PC-9 (cell line): ENCODE measurements at regions not wholly inside any gene's neighbourhood (a gene's known extent, or its start where the extent isn't known, plus 50 kb on each side); places are given as distances from the start of the nearest gene placed in this dataset.

Source experiments
- BruUV-seq: library from RNA; stranded (reverse); fragments of 400-500 nt; replicated peaks from 2 replicates; lab custom pipeline; 2021; lab: Mats Ljungman, UMichigan
- CTCF ChIA-PET: fragments of 300-600 bp; sonication (Branson Sonifier 250); formaldehyde crosslinking; loops from one replicate; lab custom pipeline; 2022; ENCODE audit warnings: antibody characterized with exemption; lab: Charles Lee
- POLR2A ChIA-PET: fragments of 300-600 bp; sonication (Branson Sonifier 250); formaldehyde crosslinking; loops from one replicate; lab custom pipeline; 2022; ENCODE audit warnings: antibody characterized with exemption; ENCODE audit not compliant: unreplicated experiment; lab: Charles Lee
- DNase-seq, 2 experiments: peaks; one replicate each; pipeline versions ENCODE4 v3.0.0 to v3.0.0-alpha.2; 2015 to 2022; ENCODE audit warnings: mixed read lengths in 1 of 2
- H2AFZ ChIP-seq: fragments of 200-600 bp; sonication (generic); 2 replicates; pipeline ENCODE4 v1.8.1; 2017; ENCODE audit warnings: antibody characterized with exemption
- H3F3A ChIP-seq: fragments of 200-600 bp; sonication (generic); 2 replicates; pipeline ENCODE4 v1.8.1; 2017; ENCODE audit warnings: antibody characterized with exemption, mild to moderate bottlenecking, low read depth; ENCODE audit not compliant: insufficient read depth
- H3K27ac ChIP-seq: fragments of 200-600 bp; sonication (generic); 2 replicates; pipeline ENCODE4 v1.6.1; 2016; ENCODE audit warnings: mixed run types
- H3K27me3 ChIP-seq: fragments of 200-600 bp; sonication (generic); 2 replicates; pipeline ENCODE4 v1.6.1; 2016; ENCODE audit warnings: low read depth, mixed run types; ENCODE audit not compliant: insufficient read depth
- H3K36me3 ChIP-seq: fragments of 200-600 bp; sonication (generic); 2 replicates; pipeline ENCODE4 v1.6.1; 2016; ENCODE audit warnings: low read depth, mixed run types
- H3K4me1 ChIP-seq: fragments of 200-600 bp; sonication (generic); replicated peaks from 2 replicates; pipeline ENCODE4 v1.6.1; 2016; ENCODE audit warnings: mixed run types; ENCODE audit not compliant: insufficient read depth
- H3K4me2 ChIP-seq: fragments of 200-600 bp; sonication (generic); 2 replicates; pipeline ENCODE4 v1.6.1; 2017; ENCODE audit warnings: mixed run types
- H3K4me3 ChIP-seq: fragments of 200-600 bp; sonication (generic); 2 replicates; pipeline ENCODE4 v1.6.1; 2016; ENCODE audit warnings: mixed run types
- H3K79me2 ChIP-seq: fragments of 200-600 bp; sonication (generic); 2 replicates; pipeline ENCODE4 v1.6.1; 2017; ENCODE audit warnings: low read depth, mixed run types
- H3K9me2 ChIP-seq: fragments of 200-600 bp; sonication (generic); 2 replicates; pipeline ENCODE4 v1.8.1; 2017; ENCODE audit warnings: mild to moderate bottlenecking; ENCODE audit not compliant: insufficient read depth
- H3K9me3 ChIP-seq: fragments of 200-600 bp; sonication (generic); 2 replicates; pipeline ENCODE4 v1.8.1; 2016; ENCODE audit warnings: low read depth; ENCODE audit not compliant: insufficient read depth
- H4K20me1 ChIP-seq: fragments of 200-600 bp; sonication (generic); 2 replicates; pipeline ENCODE4 v1.8.1; 2017; ENCODE audit not compliant: insufficient read depth
- CTCF ChIP-seq: fragments of 200-600 bp; sonication (generic); conservative IDR thresholded peaks from 2 replicates; pipeline ENCODE4 v1.6.1; 2017; ENCODE audit warnings: mixed run types, antibody characterized with exemption, mild to moderate bottlenecking, moderate library complexity
- EZH2 ChIP-seq: fragments of 200-600 bp; sonication (generic); IDR thresholded peaks from 2 replicates; pipeline ENCODE4 v1.8.0; 2017; ENCODE audit warnings: antibody characterized with exemption, low read depth
- intact Hi-C: fragments of 100-400 bp; cut with micrococcal nuclease; formaldehyde crosslinking; loops from one replicate; pipeline ENCODE4 v1.10.0; 2022; ENCODE audit not compliant: unreplicated experiment

- Histone ChIP-seq H3K27me3 (no peaks in the 10 kb centered on the region), H3K79me2 (no peaks in the 10 kb centered on the region), H3F3A (no peaks in the 10 kb centered on the region; the same call in 1 of the 2 replicates), H3K9me3 (no peaks in the 10 kb centered on the region), H3K4me2 (no peak overlapping the region), H3K9me2 (no peaks in the 10 kb centered on the region), H3K36me3 (no peaks in the 10 kb centered on the region), H3K4me3 (no peak overlapping the region), H4K20me1 (no peaks in the 10 kb centered on the region), H2AFZ (no peak overlapping the region), H3K4me1 (peaks cover 12% of the 10 kb centered on the region), H3K27ac (no peak overlapping the region)
- no TSS peak for BruUV-seq
- TF ChIP-seq CTCF, result no peak
- TF ChIP-seq EZH2, result no peak
- no peak for DNase-seq
- ChIA-PET POLR2A (interaction anchor here (0.7 kb wide), 1 partner anchor 1024 kb away, joined by 3 read pairs; no protein-coding TSS in a partner anchor), CTCF (no interaction called here)
- intact Hi-C loops, result no loop called here
These were observed 173.0 kb upstream of the TET2 start for GRCh38 chr4:104973708-104974107.

- TF ChIP-seq CTCF, result no peak
- TF ChIP-seq EZH2, result no peak
- BruUV-seq, result no TSS peak
- Histone ChIP-seq H3K4me1 (peaks cover 12% of the 10 kb centered on the region), H4K20me1 (no peaks in the 10 kb centered on the region), H3K79me2 (no peaks in the 10 kb centered on the region), H3F3A (no peaks in the 10 kb centered on the region; the same call in 1 of the 2 replicates), H3K27ac (no peak overlapping the region), H3K4me2 (no peak overlapping the region), H3K4me3 (no peak overlapping the region), H3K9me2 (no peaks in the 10 kb centered on the region), H3K27me3 (no peaks in the 10 kb centered on the region), H2AFZ (no peak overlapping the region), H3K36me3 (no peaks in the 10 kb centered on the region), H3K9me3 (no peaks in the 10 kb centered on the region)
- CTCF ChIA-PET, result no interaction called here
- no peak for DNase-seq
- POLR2A ChIA-PET, result no interaction called here
- intact Hi-C loops, result no loop called here
These were observed 171.1 kb upstream of the TET2 start for GRCh38 chr4:104975617-104976016.

- POLR2A ChIA-PET, result no interaction called here
- no TSS peak for BruUV-seq
- H3K79me2 ChIP-seq, result no peaks in the 10 kb centered on the region
- H4K20me1 ChIP-seq, result no peaks in the 10 kb centered on the region
- CTCF ChIA-PET, result no interaction called here
- no peak overlapping the region for H3K27ac ChIP-seq
- no peak for DNase-seq
- peaks cover 8% of the 10 kb centered on the region for H3K4me1 ChIP-seq
- no peak overlapping the region for H2AFZ ChIP-seq
- H3K36me3 ChIP-seq, result no peaks in the 10 kb centered on the region
- H3K9me3 ChIP-seq, result no peaks in the 10 kb centered on the region
- no peak overlapping the region for H3K4me2 ChIP-seq
- intact Hi-C loops, result no loop called here
- no peak overlapping the region for H3K4me3 ChIP-seq
- H3K27me3 ChIP-seq, result no peaks in the 10 kb centered on the region
- no peaks in the 10 kb centered on the region; the same call in 1 of the 2 replicates for H3F3A ChIP-seq
- no peak for TF ChIP-seq EZH2
- no peak for TF ChIP-seq CTCF
- H3K9me2 ChIP-seq, result no peaks in the 10 kb centered on the region
These were observed 170.4 kb upstream of the TET2 start for GRCh38 chr4:104976262-104976661.
